ENCODE measurements at regions not wholly inside any gene's neighbourhood (a gene's known extent, or its start where the extent isn't known, plus 50 kb on each side); places are given as distances from the start of the nearest gene placed in this dataset.

DNA sequence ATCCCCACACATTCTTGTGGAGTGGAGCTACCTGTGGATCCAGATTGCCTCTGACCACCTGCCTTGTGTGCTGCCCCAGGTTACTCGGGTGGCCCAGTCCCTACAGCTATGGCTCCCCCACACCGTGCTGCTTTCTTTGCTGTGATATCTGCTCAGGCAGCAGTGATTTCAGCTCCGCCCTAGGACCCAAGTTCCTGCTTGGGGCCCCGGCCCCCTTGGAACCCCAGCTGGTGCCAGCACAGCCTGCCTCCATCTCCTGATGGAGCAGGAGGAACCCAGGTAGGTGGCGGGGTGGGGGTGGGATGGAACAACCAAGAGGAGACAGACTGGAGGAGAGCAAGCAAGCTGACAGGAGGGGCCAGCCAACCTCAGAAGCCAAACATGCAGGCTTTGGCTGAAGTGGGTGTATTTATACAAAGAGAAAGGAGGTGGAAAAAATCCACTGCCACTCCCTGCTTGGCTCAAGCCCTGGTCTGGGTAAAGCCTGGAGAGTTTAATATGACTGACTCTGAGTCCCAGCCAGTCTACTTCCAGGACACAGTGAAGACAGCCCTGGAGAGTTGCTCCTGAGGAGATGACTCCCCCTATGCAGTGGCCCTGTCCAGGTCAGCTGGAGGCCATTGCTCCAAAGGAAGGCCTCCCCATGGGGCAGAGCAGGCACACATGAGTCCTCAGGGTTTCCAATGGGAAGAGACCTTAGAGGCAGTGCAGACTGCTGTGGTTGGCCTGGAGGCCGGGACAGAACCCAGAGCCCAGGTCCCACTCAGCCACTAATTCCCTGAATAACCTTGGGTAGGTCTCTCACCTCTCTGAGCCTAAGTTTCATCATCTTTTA is 197.1 kb upstream of the MAMLD1 start:
- no peak for DNase-seq

DNA sequence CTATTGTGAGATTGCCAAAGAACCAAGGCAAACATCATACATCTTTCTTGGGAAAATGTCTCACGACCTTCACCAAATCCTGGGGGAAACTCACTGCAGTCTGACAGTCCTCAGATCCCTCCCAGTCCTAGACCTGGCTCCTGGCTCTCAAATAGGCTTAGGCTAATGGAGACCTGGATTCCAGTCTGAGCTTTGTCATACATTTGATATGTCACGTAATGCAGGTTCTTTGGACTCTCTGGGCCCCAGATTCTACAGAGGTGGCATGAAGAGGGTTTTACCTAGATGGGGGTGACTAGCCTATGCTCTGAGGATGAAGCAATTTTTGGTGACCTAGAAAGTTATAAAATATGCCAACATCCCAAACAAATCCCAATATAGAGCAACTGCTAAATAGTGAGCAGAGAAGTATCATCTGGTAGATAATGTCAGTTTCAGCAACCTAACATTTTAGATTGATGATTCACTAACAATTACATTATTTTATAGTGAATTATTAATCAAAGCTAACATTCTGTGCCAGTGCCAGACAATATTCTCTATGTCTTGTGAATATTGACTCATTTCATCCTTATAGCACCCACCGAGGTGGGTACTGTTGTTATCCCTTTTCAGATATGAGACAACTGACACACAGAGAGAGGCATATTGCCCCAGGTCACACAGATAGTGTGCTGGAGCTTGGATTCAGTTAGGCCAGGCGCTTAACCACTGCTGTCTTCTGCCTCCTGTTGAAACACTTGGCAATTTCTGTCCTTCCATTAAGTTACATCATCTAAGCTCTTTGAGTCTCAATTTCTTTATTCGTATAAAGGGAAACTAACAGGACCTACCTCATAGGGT is 195.4 kb upstream of the MAMLD1 start:
- DNase-seq, result no peak

DNA sequence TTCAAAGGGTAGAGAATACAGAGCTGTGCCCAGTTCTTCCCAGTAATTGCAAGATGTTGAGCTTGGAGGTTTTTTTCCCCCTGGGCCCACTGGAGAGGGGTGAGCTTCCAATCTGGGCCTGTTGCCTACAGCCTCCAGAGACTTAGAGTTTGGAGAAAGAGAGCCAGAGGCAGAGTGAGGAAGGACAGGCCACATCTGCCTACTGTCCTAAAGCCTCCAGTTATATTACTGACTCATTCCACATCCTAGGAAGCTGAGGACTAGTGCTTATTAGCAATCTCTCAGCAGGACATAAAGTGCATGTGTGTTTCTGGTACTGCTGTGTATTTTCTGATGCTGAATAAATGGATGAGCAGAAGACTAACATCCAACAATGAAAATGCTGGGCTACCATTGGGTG is 181.0 kb upstream of the MAMLD1 start:
- no peak for DNase-seq

DNA sequence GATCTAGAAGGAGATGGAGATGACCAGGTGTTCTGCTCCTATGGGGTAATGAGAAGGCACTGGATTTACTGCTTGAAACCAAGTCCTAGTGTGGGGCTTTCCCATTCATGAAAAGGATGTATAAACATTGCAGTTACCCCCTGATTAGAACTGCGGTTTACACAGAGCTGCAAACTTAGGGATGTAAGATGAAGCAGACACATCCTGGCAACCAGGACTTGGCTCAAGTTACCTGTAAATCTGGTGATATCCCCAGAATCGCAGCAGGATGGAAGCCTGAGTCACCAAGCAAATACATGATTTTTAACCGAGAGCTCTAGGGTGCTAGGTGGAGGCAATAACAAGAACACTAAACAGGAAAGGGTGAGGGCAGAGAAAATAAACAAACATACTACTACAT is 178.6 kb upstream of the MAMLD1 start:
- no peak for DNase-seq

DNA sequence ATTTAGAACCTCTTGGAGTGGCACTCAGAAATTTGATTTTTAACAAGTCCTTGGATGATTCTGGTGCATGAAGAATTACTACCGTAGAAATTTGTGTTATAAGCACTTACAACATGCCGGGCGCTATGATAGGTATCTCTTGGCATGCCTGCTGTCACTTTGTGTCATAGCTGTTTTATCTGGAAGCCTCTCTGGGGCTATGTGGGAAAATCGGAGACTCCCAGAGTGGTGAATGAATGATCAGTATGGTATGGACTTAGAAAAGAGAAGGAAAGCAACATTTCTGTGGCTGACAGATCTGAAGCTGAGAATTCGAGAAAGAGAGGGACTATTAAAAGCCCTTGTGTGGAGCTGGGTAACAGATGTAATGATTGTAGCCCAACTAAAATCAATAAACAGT is 177.4 kb upstream of the MAMLD1 start:
- DNase-seq, result no peak

DNA sequence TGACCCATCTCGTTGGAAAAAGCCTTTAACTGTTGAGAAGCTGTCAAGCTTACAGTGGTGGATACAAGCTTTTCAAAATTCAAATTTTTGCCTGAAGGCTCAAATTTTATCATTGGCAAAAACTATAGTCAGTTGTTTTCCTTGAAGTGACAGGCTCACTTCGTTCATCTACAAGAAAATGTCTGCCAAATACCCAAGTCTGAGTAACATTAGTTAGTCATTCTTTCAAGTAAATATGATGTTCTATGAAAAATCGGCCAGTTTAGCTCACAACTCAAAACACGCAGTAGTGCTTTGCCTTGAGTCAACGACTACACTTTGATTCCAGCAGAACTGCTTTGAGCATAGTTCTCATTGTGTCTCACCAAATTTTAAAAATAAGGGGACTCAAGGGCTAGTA is 170.3 kb upstream of the MAMLD1 start:
- no peak for DNase-seq

DNA sequence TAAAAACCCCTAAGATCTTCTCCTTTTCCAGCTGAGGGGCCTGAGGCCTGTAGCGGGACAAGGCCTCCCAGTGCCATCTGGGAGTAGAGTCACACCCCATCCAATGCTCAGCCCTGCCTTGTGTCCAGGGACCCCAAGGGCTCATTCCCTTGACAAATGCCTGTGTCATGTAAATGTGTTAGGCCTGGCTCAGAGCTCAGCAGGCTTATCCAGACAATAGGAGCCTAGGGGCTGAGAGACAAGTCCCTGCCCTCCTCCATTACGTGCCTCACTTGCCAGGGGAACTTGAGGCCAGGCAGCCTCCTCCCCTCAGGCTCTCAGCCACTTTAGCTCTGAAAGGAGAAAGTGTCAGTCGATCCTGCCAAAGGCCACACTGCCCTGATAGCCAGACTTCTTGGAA is 166.8 kb upstream of the MAMLD1 start:
- no peak for DNase-seq

DNA sequence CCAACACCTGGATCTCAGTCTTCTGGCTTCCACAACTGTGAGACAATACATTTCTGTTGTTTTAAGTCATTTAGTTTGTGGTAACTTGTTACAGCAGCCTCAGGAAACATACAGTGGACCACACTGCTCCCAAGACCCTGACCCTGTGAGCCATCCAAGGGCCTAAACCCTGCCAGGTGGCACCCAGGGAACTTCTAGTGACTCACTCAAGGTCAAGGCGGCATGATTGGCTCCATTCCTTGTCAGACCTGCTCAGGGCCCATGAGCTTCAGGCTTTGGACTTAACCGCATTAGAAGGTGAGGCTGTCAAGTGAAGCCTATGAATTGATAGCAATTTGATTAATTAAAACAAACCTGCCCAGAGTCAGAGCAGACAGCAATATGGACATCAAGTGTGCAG is 165.7 kb upstream of the MAMLD1 start:
- DNase-seq, result no peak

DNA sequence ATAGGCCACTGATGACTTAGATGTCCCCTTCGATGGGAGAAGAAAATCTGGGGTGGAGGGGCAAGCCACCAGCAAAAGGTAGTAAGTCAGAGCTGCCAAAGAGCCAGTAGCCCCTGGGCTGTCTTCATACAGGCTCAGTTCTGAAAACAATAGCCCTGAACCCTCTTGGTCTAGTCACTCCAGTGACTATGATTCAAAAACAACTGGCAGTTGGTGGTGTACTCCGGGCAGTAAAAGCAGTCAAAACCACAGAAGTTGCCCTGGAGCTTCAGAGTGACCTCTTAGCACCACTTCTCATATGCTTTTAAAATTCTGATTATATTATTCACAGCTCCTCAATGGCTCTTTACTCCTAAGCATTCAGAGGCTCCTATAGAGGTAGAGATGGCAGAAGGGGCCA is 164.3 kb upstream of the MAMLD1 start:
- no peak for DNase-seq

DNA sequence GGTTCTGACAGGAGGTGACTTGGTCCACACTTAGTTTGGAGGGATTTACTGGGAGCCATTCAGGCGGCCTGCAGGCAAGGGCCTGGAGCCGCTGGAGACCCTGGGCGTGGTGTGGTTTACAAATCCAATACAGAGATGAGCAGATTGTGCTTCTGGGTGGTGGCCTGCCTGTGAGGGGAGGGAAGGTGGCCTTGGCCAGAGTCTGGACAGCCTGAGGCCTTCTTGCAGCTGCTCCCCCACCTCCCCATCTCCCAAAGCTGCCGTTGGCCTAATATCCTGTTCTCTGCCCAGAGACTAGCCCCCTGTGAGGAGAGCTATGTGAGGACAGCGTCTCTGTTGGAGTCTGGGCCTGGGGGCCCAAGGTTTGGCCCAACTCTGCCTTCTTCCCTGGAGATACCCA is 163.9 kb upstream of the MAMLD1 start:
- no peak for DNase-seq

DNA sequence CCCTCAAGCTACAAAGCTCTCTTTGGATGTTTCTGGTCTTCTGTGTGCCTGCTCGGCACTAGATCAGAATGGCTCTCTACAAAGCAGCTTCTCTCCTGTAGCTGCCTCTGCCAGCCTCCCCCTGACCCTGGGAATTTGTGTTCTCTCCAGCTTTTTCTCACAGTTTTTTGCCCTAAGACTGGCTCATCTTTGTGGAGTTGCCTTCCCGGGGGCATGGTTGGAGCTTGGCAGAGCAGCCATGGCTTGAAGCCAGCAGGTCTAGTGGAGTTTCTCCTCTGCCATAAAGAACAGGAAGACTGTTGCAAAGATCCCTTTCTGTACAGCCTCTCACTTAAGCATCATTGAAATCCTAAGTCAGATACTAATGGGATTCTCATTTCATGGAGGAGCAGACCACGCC is 163.3 kb upstream of the MAMLD1 start:
- DNase-seq, result no peak

DNA sequence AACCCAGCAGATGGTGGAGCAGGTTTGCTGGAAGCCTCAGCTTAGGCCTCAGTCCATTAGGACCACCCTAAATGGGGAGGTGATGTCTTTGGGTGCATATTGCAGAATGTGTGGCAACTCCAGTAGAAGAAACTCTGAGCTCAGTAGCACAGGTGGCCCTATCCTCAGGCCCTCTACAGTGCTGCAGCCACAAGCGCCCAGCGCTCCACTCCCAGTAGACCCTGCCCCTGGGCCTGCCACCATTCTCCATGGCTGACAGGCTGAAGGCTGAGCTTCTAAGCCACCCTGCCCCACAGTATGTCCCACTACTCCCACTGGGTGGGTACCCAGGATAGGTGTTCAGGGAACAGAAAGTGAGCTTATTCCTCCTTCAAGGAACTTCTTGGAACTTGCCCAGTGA is 162.8 kb upstream of the MAMLD1 start:
- no peak for DNase-seq

DNA sequence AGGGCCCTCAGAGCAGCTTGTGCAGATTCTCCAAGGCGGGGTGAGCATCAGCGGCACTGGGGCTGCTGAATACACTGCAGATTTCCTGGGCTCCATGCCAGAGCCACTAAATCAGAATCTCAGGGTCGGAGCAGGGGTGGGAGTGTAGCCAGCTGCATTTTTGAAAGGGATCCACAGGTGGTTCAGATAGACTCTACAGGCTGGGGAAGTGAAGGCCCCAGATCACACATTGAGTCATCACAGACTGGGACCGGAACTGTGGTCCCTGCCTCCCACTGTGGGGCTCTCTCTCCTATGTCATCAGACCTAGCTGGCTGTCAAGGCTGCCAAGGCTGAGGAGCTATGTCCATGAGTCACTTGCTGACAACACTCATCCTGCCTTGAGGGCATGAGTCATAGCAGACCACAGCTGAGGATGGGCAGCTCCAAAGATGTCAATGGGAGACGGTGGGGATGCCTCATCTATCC is 162.3 kb upstream of the MAMLD1 start:
- peak; percentile 98 for DNase-seq

DNA sequence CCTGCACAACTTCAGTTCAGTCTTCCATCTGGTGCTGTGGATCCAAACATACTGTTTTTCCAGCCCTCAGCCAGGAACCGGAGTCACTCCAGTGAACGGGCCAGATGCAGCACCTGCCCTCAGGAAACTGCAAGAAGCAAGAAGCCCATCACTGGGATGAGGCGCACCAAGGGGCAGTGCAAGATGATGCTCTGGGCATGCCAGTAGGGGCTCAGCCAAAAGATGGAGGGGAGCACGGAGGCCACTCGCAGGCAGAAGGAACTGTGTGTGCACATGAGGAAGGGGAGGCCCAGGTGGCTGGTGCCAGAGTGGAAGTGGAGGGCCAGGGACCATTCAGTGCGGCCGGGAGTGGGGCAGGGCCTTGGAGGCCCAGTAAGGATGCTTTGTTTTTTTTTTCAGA is 161.7 kb upstream of the MAMLD1 start:
- no peak for DNase-seq

DNA sequence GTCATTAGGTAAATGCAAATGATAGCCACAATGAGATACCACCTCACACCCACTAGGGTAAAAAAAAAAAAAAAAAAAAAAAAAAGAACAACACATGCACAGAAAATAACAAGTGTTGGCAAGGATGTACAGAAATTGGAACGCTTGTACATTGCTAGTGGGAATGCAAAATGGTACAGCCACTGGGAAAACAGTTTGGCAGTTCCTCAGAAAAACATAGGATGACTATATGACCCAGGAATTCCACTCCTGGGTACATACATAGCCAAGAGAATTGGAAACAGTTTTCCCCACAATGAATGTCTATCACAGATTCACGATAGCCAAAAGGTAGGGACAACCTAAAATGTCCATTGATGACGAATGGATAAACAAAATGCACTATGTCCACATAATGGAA is 161.3 kb upstream of the MAMLD1 start:
- DNase-seq, result peak; percentile 39

DNA sequence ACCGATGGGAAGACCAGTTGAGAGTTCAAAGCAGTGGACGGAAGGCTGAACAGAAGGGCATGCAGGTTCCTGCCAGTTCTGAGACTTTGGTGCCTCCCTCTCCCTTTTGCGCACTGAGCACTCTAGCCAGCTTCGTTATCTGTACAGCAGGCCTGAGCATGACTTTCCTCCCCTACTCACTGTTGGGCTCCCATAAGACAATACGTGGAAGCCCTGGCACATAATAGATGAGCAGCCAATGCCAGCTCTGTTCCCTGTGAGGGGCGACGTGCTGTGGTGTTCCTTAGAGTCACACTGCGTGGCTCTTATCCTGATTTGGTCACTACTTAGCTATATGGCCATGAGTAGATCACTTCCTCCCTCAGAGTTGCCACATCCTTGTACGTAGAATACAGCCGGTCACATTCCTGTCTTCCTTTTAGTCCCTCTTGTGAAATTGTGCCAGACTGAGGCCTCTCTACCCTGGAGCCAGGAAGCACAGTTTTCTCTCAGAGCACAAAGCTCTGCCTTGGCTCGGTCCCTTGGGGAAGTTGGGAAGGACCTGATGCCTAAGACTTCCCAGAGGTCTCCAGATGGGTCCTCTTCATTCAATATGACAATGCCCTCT is 160.4 kb upstream of the MAMLD1 start:
- DNase-seq, result peak; percentile 43

DNA sequence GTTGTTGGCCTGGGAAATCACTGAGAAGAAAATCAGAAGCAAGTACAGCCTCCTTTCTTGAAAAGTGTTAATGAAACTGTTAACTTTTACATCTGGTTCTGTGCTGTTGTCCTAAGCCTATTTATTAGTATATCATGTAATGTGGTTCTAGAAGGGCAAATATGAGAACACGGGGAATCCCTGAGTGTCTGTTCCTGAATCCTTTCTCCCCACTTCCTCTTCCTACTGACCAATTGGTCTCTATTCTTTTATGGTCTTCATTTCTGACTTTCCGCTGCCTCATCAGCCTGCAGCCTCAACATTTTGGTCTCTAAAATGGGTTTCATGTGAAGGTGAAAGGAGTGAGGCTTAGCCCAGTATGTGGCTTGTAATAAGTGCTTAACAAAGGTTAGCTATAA is 159.9 kb upstream of the MAMLD1 start:
- no peak for DNase-seq

DNA sequence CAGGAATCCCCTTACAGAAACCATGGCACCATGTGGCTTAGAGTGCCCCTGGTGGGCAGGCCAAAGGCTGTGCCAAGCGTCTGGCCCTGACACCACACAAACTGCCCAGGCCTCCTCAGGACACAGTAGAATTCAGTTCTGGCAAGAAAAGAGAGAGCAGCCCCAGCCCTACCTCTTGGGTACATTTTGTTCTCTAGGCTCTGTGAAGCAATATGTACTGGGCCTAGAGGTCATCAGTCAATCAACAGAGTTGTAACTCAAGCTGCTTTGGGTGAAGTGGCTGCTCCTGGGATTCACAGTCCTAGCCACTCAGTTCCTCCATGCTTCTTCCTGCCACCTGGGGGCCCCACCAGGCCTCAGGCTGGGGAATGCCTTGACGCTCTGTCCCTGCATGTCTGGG is 158.1 kb upstream of the MAMLD1 start:
- DNase-seq, result no peak

DNA sequence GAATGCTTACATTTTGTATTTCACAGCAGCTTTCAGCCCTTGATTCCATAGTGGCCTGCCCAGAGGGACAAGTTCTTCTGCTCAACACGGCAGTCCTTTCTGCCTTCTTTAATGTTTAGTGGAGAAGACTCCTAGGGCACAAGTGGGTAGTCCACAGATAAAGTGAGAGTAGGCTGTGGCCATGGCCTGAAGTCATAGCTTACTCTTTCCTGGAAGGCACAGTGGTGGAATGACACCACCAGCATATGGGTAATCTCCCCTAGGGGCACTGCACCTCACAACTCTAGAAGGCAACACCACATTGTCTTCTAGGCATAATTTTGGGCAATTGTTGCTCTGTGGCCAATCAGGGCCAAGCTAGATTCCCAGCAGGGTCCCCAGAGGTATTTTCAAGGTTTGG is 155.4 kb upstream of the MAMLD1 start:
- DNase-seq, result no peak

DNA sequence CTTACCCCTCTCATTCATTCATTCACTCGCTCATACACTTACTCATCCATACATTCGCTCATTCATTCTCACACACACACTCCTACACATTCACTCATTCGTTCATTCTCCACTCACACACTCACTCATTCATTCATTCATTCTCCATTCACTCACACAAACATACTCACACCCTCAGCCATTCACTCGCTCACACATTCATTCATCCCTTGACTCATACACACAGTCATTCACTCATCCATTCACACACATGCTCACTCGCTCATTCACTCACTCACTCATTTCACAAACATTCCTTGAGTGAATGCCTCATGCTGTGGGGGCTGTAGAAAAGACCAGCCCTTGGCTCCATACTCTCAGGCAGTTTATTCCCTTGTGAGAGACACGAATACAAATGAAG is 151.1 kb upstream of the MAMLD1 start:
- peak; percentile 59 for DNase-seq

DNA sequence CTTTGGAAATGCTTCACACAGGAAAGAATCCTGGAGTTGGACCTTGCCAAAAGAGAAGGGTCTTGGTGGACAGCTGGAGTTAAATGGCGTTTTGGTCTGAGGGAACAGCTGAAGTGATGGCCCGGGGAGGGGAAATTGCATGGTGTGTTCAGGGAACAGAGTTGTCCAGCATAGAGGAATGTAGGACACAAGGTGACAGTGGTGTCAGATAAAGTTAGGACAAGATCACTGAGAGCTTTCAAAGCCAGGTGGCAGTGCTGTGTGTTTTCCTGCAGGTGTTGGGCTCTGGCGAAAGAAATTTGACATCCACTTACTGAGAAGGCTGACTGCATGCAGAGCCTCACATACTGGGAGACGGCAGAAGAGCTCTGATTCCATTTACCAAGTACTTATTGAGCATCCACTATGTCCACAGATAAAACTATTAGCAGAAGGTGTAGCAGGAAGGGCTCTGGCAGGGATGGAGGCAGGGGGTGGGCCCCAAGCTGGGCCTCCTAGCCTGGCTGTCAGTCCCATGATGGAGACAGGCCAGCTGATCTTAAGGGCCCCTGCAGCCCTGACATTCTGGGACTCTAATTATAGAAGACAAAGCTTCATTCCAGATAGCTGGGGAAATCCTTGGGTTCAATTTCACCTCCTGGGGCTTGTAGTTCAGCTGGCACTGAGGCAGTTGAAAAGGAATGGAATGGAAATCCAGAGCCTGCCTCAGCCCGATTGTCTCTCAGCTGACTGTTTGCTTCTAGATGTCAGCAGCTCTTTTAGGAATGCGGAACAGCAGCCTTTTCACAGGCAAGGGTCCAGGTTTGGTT is 150.2 kb upstream of the MAMLD1 start:
- peak; percentile 64 for DNase-seq

DNA sequence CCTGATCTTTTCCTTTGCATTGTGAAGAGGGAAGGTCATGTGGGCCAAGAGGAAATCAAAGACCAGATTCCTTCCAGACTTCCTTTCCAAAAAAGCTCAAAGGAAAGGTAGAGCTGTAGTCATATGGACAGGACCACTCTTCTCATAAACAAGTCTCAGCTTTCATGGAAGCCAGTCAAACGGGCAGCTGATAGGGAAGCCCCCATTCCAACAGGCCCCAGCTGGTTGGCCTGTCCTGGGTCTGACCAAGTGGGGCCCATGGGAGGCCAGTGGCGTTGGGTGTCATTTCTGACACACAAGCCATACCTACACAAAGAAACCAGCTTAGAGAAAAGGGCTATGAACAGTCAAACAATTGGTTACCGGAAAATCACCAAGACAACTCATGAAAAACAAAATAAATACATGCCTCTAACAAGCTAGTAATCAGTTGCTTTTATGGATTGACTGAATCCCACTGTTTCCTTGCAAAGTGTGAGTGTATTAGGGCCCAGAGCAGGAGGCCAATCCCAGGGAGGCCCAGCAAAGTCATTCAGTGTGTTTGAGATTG is 149.6 kb upstream of the MAMLD1 start:
- no peak for DNase-seq
